H1 (cell line): ENCODE measurements at regions not wholly inside any gene's neighbourhood (a gene's known extent, or its start where the extent isn't known, plus 50 kb on each side); places are given as distances from the start of the nearest gene placed in this dataset.
"Not testable (repeated sequence)": the region's sequence is repeated elsewhere in the genome, so short reads cannot be mapped to it uniquely, and the experiment has no call there.

Experiments
- CTCF ChIA-PET: fragments of 300-600 bp; sonication (Branson Sonifier 250); formaldehyde crosslinking; loops from one replicate; lab custom pipeline; 2021; ENCODE audit not compliant: partially characterized antibody; lab: Charles Lee
- POLR2A ChIA-PET: fragments of 300-600 bp; sonication (Branson Sonifier 250); formaldehyde crosslinking; loops from one replicate; lab custom pipeline; 2021; ENCODE audit warnings: inconsistent platforms; ENCODE audit not compliant: partially characterized antibody; lab: Charles Lee
- DNase-seq, 2 experiments: peaks; one replicate each; pipeline versions ENCODE4 v3.0.0 to v3.0.0-alpha.2; 2010 to 2022; ENCODE audit warnings: low spot score in 2 of 2, low read depth in 1 of 2, mixed read lengths in 1 of 2
- FAIRE-seq: peaks from 2 replicates; lab custom pipeline; 2011; peaks lifted over from hg19 to GRCh38; lab: Jason Lieb, UNC
- H2AFZ ChIP-seq: 2 replicates; pipeline ENCODE4 v1.8.1; 2012; ENCODE audit warnings: low read length, inconsistent platforms
- H2AK5ac ChIP-seq: 2 replicates; pipeline ENCODE4 v1.6.1; 2013; ENCODE audit warnings: low read depth, low read length
- H2BK120ac ChIP-seq: replicated peaks from 2 replicates; pipeline ENCODE3; 2013; ENCODE audit warnings: low read depth, low read length, inconsistent platforms
- H2BK12ac ChIP-seq: 2 replicates; pipeline ENCODE4 v1.6.1; 2013; ENCODE audit warnings: low read depth, low read length
- H2BK15ac ChIP-seq: 2 replicates; pipeline ENCODE4 v1.6.1; 2013; ENCODE audit warnings: low read length
- H2BK20ac ChIP-seq: 2 replicates; pipeline ENCODE4 v1.6.1; 2013; ENCODE audit warnings: low read length
- H2BK5ac ChIP-seq: 2 replicates; pipeline ENCODE4 v1.6.1; 2013; ENCODE audit warnings: low read depth, low read length
- H3K14ac ChIP-seq: 2 replicates; pipeline ENCODE4 v1.6.1; 2013; ENCODE audit warnings: inconsistent platforms; ENCODE audit not compliant: insufficient read length
- H3K18ac ChIP-seq: 2 replicates; pipeline ENCODE4 v1.6.1; 2013; ENCODE audit warnings: low read length; ENCODE audit errors: extremely low read depth
- H3K23ac ChIP-seq: 2 replicates; pipeline ENCODE4 v1.6.1; 2013; ENCODE audit warnings: inconsistent platforms; ENCODE audit not compliant: insufficient read length
- H3K23me2 ChIP-seq: 2 replicates; pipeline ENCODE4 v1.6.1; 2013; ENCODE audit warnings: low read depth, low read length
- H3K27ac ChIP-seq: 2 replicates; pipeline ENCODE4 v1.6.1; 2011; ENCODE audit warnings: low read depth, low read length, inconsistent platforms
- H3K27me3 ChIP-seq, 4 experiments: replicated peaks in 1 of 4; 1 replicate in 1 of 4; 2 replicates in 3 of 4; pipeline versions ENCODE4 v1.6.1 to v1.8.1; 2011 to 2013; ENCODE audit warnings: low read length in 3 of 4, mild to moderate bottlenecking in 3 of 4, inconsistent platforms in 2 of 4, mixed read lengths in 2 of 4, moderate library complexity in 1 of 4; ENCODE audit not compliant: control insufficient read depth in 3 of 4, insufficient read depth in 3 of 4; ENCODE audit errors: extremely low read depth in 1 of 4
- H3K36me3 ChIP-seq, 4 experiments: 2 replicates each; pipeline versions ENCODE4 v1.6.1 to v1.8.1; 2011 to 2013; ENCODE audit warnings: mild to moderate bottlenecking in 4 of 4, low read length in 3 of 4, moderate library complexity in 2 of 4, control low read depth in 1 of 4, inconsistent platforms in 1 of 4; ENCODE audit not compliant: insufficient read depth in 4 of 4, control insufficient read depth in 2 of 4
- H3K4ac ChIP-seq: replicated peaks from 2 replicates; pipeline ENCODE3; 2013; ENCODE audit warnings: low read length, low read depth, mixed read lengths, inconsistent platforms; ENCODE audit not compliant: insufficient read length
- H3K4me1 ChIP-seq, 4 experiments: replicated peaks in 1 of 4; 1 replicate in 1 of 4; 2 replicates in 3 of 4; pipeline versions ENCODE4 v1.6.1 to v1.8.1; 2011 to 2013; ENCODE audit warnings: low read length in 3 of 4, inconsistent platforms in 2 of 4, mixed read lengths in 1 of 4; ENCODE audit not compliant: insufficient read depth in 4 of 4, control insufficient read depth in 3 of 4
- H3K4me2 ChIP-seq, 2 experiments: 2 replicates each; pipeline versions ENCODE4 v1.6.1 to v1.8.1; 2011 to 2013; ENCODE audit warnings: low read depth in 2 of 2, low read length in 2 of 2, control low read depth in 1 of 2, inconsistent platforms in 1 of 2, mild to moderate bottlenecking in 1 of 2; ENCODE audit not compliant: insufficient read depth in 1 of 2
- H3K4me3 ChIP-seq, 4 experiments: fragments of 200-600, 300-600 bp in 1 of 4; sonication (generic), shearing (Covaris generic), sonication (Bioruptor Twin) in 1 of 4; 2 replicates each; pipeline versions ENCODE4 v1.5.1 to v1.8.1; 2011 to 2016; ENCODE audit warnings: low read length in 4 of 4, low read depth in 3 of 4, control low read depth in 2 of 4, inconsistent platforms in 2 of 4, mild to moderate bottlenecking in 2 of 4, mixed read lengths in 1 of 4, moderate library complexity in 1 of 4; ENCODE audit not compliant: insufficient read depth in 2 of 4; ENCODE audit errors: extremely low read depth in 1 of 4
- H3K56ac ChIP-seq: replicated peaks from 2 replicates; pipeline ENCODE3; 2013; ENCODE audit warnings: low read depth, mild to moderate bottlenecking, mixed read lengths, low read length, inconsistent platforms; ENCODE audit not compliant: insufficient read length
- H3K79me1 ChIP-seq: 2 replicates; pipeline ENCODE4 v1.6.1; 2013; ENCODE audit warnings: low read depth, low read length, control low read depth
- H3K79me2 ChIP-seq, 2 experiments: 2 replicates each; pipeline versions ENCODE4 v1.6.1 to v1.8.1; 2012 to 2013; ENCODE audit warnings: low read length in 2 of 2, mild to moderate bottlenecking in 2 of 2, inconsistent platforms in 1 of 2; ENCODE audit not compliant: insufficient read depth in 2 of 2, control insufficient read depth in 1 of 2
- H3K9ac ChIP-seq, 4 experiments: replicated peaks in 1 of 4; 1 replicate in 1 of 4; 2 replicates in 3 of 4; pipeline versions ENCODE4 v1.6.1 to v1.8.1; 2011 to 2013; ENCODE audit warnings: low read depth in 3 of 4, low read length in 3 of 4, control low read depth in 2 of 4, mild to moderate bottlenecking in 2 of 4, moderate library complexity in 2 of 4, inconsistent platforms in 1 of 4; ENCODE audit errors: extremely low read depth in 1 of 4
- H3K9me3 ChIP-seq, 2 experiments: 2 replicates each; pipeline versions ENCODE4 v1.6.1 to v1.8.1; 2012 to 2013; ENCODE audit warnings: mild to moderate bottlenecking in 2 of 2, moderate library complexity in 2 of 2, control low read depth in 1 of 2, inconsistent platforms in 1 of 2, low read depth in 1 of 2, low read length in 1 of 2, mixed read lengths in 1 of 2; ENCODE audit not compliant: insufficient read depth in 2 of 2
- H4K20me1 ChIP-seq, 2 experiments: replicated peaks in 1 of 2; 2 replicates each; pipeline versions ENCODE3 to v1.8.1; 2011 to 2013; ENCODE audit warnings: inconsistent platforms in 2 of 2, low read length in 2 of 2, mild to moderate bottlenecking in 1 of 2; ENCODE audit not compliant: insufficient read depth in 2 of 2, control insufficient read depth in 1 of 2
- H4K5ac ChIP-seq: 2 replicates; pipeline ENCODE4 v1.6.1; 2013; ENCODE audit warnings: low read length, low read depth, mixed read lengths, inconsistent platforms; ENCODE audit not compliant: insufficient read length
- H4K8ac ChIP-seq: 2 replicates; pipeline ENCODE4 v1.8.0; 2013; ENCODE audit warnings: mild to moderate bottlenecking, moderate library complexity, low read length, inconsistent platforms; ENCODE audit not compliant: insufficient read depth; ENCODE audit errors: extremely low read depth
- H4K91ac ChIP-seq: replicated peaks from 2 replicates; pipeline ENCODE3; 2013; ENCODE audit warnings: low read length, mixed read lengths, inconsistent platforms; ENCODE audit not compliant: insufficient read length

- H2AFZ ChIP-seq, H3K9ac ChIP-seq, H3K9me3 ChIP-seq, H2BK12ac ChIP-seq, H4K20me1 ChIP-seq, H4K8ac ChIP-seq, H3K23ac ChIP-seq, H3K27ac ChIP-seq, H3K4me1 ChIP-seq, H4K91ac ChIP-seq, H3K79me2 ChIP-seq, H4K5ac ChIP-seq, POLR2A ChIA-PET, H3K36me3 ChIP-seq, H2AK5ac ChIP-seq, H3K23me2 ChIP-seq, H3K18ac ChIP-seq, H3K27me3 ChIP-seq, H3K4me2 ChIP-seq, H3K4ac ChIP-seq, FAIRE-seq, H2BK5ac ChIP-seq, H3K79me1 ChIP-seq, H2BK15ac ChIP-seq, H3K56ac ChIP-seq, H2BK20ac ChIP-seq, H2BK120ac ChIP-seq, H3K4me3 ChIP-seq, H3K14ac ChIP-seq, DNase-seq: not testable (repeated sequence)
- CTCF ChIA-PET: interaction anchor here (1.0 kb wide), 1 partner anchor 51 kb away, joined by 3 read pairs; no protein-coding TSS in a partner anchor
Observed at GRCh38 chr10:89988361-89988760, 287.0 kb downstream of the KIF20B start.
